GDM1 (cell line): ENCODE measurements at regions not wholly inside any gene's neighbourhood (a gene's known extent, or its start where the extent isn't known, plus 50 kb on each side); places are given as distances from the start of the nearest gene placed in this dataset.

Source experiments
- DNase-seq: peaks from one replicate; lab custom pipeline; 2025; lab: John Stamatoyannopoulos, UW

DNA sequence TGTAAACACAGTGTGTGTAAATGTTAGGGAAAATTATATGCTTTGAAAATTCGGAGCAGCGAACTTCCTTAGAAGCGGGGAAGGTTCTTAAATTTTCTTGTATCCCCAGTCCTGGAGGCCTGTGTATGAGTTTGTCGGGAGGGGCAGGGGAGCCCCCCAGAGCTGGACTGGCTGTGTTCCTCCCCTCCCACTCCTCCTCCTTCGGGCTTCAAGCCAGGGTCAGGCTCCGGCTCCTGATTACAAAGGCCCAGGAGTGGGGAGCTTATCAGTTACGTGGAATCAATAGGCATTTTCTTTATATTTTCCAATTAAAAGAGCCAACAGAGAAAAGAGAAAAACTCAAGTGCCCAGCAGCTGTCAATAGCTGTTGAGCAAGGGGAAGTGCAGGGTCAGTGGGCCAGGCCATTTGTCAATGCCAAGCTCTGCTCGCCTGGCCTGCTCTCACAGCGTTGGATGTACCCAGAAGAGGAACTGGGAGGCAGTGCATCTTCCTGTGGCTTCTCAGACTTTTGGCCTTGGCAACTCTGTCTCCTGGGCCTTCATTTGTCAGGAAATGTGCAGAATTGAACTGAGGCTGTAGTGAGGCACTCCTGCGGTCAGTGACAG lies 156.9 kb upstream of the PCBD1 start:
- peak; percentile 73 for DNase-seq

- DNase-seq = no peak
These were observed 157.6 kb upstream of the PCBD1 start for GRCh38 chr10:71045936-71046335.

GRCh38 chr10:71046747-71047146 lies 158.4 kb upstream of the PCBD1 start:
- no peak for DNase-seq

DNA sequence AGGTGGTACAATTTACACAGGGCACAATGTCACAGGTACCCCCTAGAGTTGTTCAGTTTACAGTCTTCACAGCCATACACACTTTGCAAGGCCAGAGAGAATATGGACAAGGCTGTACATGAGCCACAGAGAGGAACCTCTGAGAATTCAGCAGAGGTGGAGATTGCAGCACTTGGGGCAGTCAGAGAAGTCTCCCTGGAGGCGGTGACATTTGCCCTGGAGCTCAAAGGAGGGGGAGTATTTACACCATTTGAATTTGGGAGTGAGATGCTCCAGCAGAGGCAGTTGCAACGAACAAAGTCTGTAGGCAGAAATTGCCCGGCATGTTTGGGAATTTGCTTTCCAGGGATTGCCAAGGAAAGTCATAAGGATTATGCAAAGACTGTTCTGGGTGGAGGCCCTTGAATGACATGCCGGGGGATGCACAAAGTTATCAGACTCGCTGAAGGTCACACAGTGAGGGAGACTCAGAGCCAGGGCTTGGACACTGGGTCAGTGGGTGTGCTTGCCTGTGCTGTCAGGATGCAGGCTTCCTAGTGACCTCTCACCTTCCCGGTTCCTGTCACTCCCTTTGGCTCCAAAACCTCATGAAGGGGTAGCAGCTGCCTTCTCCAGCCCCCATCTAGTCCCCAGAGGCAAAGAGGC lies 160.7 kb upstream of the PCBD1 start:
- no peak for DNase-seq

GRCh38 chr10:71049994-71050393 lies 161.6 kb upstream of the PCBD1 start:
- DNase-seq = no peak

DNA sequence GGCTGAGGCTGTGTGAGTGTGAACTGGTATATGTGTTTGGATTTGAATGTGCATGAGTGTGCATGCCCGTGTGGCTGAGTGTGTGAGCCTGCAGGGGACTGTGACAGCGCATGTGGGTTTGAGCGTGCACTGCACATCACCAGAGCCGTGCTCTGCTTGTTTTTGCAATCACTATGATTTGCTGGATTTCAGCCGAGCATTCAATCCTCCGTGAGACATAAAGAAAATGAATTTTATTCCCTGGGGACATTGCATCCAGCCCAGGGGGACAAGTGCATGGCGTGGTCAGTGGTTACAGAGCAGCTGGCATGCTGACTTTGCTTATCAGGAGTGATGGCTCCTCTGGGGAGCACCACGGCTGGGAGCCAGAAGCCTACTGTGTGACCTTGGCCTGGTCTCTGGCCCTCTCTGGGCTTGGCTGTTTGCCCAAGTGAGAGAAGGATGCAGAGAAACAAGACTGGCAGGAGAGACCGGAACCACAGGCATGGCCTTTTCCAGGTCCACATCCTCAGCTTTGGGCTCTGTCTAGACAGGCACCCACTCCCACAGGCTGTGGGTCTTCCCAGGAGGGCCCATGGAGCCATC lies 160.2 kb upstream of the UNC5B start:
- no peak for DNase-seq

DNA sequence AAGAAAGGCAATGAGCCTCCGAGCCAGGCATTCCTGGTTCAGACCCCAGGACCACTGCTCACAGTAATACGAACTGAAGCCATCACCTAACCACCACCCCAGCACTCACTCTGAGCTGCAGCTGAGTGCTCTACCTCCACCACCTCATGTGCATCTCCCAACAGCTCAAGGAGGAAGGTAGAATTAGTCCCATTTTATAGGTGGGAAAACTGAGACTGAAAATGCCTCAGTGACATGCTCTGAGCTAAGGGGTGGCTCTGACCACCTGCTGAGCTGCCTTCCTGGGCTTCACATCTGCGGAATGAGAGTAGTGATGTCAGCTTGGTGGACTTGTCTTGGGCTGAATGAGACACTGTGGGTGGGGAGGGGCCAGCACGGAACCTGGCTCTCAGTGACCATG lies 159.7 kb upstream of the UNC5B start:
- DNase-seq = no peak

- no peak for DNase-seq
These were observed 159.0 kb upstream of the UNC5B start for GRCh38 chr10:71053169-71053895.

- DNase-seq = no peak
These were observed 154.1 kb upstream of the UNC5B start for GRCh38 chr10:71058308-71058707.

- DNase-seq = no peak
These were observed 153.1 kb upstream of the UNC5B start for GRCh38 chr10:71059054-71059818.

GRCh38 chr10:71059943-71060342 lies 152.4 kb upstream of the UNC5B start:
- no peak for DNase-seq

DNA sequence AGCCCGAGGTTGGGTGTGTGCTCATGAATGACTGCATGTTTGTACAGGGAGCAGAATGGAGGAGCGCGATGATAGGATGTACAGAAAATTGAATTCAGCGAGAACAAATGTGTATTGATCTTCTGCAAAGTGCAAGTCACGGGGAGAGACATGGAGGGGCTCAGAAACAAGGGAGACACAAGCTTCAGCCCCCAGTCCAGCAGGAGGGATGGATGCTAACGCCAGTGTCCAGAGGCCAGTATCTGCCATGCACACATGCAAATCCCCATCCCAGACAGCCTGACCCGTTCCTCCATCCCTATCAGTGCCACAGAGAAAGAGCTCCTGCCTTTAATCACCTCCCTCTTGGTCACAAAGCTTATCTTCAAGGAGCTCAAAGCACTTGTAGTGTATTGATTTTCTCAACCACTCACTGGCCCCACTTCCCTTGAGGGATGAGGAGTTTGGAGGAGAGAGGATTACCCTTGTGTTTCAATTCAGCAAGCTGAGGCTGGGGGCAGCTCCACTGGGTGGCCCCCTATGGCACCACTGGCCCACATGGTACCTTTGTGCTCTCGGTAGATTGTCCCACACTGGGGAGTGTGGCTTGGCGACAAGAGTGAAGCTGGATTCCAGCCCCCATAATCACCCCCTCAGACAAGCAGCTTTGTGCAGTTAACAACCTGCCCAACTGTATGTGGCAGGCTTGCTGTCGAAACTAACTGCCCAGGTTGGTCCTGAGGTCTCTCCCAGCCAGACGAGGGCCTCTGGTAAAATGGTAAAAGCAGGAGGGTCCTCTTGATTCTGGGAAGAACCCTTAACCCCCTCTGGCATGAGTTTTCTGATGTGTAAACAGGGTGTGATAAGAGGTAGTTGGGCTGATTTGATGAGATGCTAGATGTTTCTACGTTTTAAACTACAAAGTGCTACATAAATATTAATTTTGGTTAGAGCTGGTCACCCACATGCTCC lies 151.6 kb upstream of the UNC5B start:
- no peak for DNase-seq

DNA sequence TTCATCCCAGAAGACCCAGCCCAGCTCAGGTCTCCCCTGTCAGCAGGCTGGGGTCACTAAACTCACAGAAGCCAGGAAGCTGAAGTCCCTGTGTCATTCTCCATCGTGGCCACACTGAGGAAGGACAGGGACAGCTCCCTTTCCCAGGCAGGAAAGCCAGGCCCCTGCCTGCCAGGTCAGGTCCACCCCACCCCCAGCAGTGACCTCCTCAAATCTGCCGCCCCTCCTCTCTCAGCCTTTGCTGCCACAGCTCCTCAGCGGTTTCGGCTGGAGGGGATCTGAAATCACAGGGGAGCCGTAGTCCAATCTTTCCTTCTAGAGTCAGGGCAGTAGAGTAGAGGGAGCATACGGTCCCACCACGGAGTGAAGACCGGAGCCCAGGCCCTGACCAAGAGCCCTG lies 150.9 kb upstream of the UNC5B start:
- no peak for DNase-seq

GRCh38 chr10:71062156-71062555 lies 150.2 kb upstream of the UNC5B start:
- DNase-seq = no peak

DNA sequence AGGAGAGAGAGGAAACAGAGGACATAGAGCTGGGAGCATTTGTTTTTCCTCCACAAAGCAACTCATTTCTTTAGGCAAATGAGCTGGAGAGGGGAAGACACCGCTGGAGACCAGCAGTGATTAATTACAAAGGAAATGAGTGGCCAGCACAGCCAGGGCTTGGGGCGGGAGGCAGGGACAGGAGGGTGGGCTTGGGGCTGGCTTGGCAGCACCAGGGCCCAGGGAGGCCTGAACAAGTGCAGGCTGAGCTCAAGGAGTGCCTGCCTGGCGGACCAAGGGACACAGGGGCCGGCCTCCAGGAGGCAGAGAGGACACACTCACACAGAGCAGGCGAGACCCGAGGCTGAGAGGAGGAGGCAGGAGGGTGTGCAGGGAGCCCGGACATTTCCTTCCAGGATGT lies 149.0 kb upstream of the UNC5B start:
- no peak for DNase-seq

DNA sequence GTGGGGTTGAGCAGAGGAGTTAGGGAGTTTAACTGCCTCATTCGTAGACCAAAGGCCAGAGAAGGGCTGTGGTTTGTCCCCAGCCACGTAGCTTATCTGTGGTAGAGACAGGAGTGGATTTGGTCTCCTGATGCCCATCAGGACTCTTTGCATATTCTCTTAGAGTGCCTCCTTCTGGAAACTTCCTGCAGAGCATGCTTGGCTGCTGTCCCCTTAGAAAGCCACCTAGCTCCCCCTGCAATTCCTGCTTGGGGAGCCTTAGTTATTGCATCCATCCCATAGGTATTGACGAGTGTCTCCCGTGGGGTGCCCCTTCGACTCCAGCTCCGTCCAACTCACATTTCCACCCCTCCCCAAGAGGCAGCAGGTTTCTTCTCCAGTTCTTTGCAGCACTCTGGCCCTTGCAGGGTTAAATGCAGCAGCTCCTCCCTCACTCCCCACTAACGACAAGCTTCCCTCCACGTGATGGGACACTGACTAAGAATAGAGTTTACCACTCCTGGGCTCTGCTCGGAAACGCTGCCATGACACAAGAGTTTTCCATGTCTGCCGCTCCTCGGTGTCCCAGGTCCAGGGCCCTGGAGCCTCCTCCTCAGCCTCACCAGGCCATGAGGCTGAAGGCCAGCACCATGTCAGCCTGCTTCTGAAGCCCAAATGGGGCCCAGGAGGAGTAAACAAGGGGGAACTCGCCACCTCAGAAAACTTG lies 147.8 kb upstream of the UNC5B start:
- DNase-seq = no peak

- no peak for DNase-seq
These were observed 146.7 kb upstream of the UNC5B start for GRCh38 chr10:71065659-71066058.

DNA sequence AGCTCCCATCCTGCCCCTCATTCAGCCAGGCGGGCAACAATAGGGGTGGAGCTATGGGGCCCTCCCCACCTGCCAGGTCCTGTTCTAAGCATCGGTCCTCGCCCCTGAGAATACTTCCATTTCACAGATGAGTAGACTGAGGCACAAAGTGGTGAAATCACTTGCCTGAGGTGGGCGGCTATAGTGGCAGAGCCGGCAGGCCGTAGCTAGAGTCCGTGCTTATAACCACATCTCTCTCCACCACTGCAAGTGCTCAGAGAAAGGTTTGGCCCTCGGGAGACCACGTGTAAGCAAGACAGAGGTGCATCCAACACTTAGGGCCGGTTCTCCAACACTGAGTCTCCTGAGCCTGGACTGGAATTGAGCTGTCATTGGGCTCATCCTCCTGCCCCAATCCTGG lies 145.8 kb upstream of the UNC5B start:
- DNase-seq = no peak

DNA sequence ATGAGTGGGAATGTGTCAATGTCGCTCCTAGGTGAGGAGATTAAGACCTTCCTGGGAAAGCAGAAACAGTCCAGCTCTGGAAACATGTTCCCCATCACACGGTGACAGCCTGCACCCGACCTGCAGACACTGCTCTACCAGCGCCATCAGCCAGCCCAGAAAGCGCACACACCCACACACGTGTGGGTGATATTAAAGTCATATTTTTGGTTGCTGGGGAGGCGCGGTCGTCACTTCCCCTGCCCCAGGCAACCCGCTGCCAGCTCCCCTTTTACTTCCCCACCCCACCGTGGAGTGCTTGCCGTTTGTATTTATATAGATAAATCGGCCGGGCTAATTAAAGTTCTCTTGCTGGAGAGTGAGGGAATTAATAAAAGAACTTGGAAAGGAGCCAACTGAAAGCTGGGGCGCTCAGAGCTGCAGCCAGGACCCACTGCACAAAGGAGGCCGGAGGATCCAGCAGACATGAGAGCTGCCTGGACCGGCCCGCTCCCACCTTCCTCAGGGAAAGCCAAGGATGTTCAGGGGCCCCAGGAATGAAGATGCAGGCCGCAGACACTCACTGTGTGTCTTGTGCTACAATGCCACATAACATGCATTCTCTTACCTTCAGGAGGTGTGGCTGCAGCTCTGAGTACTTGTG lies 145.2 kb upstream of the UNC5B start:
- DNase-seq = no peak

DNA sequence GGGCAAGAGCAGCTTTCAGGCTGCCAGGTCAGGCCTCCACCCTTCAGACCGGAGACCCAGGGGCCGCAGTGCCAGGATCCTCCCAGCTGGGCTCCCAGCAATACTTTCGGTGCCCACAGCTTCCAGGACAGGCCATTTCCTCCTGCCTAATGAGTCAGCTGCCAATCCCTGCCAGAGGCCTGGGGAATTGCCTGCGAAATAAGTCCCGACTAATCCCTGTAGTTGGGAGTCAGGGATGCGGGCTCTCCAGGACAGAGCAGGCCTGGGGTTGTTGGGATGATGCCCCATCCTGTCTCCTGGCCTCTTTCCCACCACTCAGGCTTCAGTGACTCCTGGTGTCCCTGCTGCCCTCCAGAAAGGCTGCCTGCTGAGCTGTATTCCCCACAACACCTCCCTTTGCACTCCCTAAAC lies 143.5 kb upstream of the UNC5B start:
- no peak for DNase-seq
